ENCODE measurements at regions not wholly inside any gene's neighbourhood (a gene's known extent, or its start where the extent isn't known, plus 50 kb on each side); places are given as distances from the start of the nearest gene placed in this dataset.

GRCh38 chr17:34055606-34056005 is 199.5 kb upstream of the CCL2 start:
- no peak for TF ChIP-seq CTCF (conservative IDR thresholded peaks at IDR 0.05; ENCODE audit: low read depth, low read length)
- TF ChIP-seq EZH2 (IDR thresholded peaks at IDR 0.05; ENCODE audit: borderline replicate concordance, low read depth, low read length, poor library complexity, severe bottlenecking), result no peak
